HK-2 (cell line): ENCODE measurements at regions not wholly inside any gene's neighbourhood (a gene's known extent, or its start where the extent isn't known, plus 50 kb on each side); places are given as distances from the start of the nearest gene placed in this dataset.
"Not testable (repeated sequence)": the region's sequence is repeated elsewhere in the genome, so short reads cannot be mapped to it uniquely, and the experiment has no call there.

ENCODE experiments used
- DNase-seq: peaks from one replicate; pipeline ENCODE4 v3.0.0-alpha.2; 2018; ENCODE audit not compliant: unreplicated experiment

DNA sequence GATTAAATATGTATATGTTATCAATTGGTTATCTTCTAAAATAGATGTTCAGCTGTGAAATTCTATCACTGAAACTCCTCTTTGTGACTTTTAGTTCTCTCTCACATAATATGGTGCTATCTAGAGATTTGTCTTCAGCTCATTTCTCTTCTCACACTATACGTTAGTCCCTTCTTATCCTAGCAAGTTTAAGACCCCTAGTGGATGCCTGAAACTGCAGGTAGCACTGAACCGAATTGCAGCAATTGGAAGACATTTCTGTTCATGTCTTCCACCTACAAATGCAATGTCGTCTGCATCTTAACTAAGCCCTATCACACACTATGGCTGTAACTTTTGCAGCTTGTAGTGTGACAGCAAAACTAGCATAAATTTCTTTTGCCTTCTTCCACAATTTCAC, 442.7 kb upstream of the POM121L12 start:
- no peak for DNase-seq

DNA sequence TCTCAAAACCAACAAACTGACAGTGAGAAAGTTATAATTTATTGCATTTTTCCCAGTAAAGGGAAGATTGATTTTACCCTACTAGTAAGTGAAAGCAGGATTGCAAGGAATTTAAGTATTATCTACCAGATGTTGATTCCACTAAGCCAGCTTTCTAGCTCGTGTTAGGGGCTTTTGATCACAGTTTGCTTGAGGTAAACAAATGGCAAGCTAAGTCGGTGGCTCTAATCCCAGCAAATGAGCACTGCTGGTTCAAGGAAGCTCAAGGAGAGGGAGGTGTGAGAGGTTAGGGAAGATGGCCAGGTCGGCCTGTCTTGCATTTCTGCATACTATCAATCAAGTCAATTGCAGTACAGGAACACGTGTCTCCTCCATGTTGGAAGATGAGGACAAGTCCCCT, 448.7 kb upstream of the POM121L12 start:
- DNase-seq = no peak

DNA sequence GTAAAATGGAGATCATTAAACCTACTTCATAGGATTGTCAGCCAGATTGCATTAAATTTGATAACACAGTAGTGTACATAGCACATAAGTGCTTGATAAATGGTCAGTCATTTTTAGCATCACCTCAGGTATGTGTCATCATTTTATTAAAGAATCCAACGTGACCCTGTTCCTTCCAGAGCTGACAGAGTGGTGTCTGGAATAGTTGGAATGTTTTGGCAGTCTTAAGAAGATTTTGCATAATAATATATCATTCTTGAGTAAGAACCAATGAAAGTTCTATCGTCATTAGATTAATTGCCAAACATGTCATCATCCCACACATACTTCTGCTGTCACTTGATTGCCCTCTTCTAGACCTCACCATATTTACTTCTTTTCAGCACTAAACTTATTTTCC, 451.4 kb upstream of the POM121L12 start:
- DNase-seq = no peak

DNA sequence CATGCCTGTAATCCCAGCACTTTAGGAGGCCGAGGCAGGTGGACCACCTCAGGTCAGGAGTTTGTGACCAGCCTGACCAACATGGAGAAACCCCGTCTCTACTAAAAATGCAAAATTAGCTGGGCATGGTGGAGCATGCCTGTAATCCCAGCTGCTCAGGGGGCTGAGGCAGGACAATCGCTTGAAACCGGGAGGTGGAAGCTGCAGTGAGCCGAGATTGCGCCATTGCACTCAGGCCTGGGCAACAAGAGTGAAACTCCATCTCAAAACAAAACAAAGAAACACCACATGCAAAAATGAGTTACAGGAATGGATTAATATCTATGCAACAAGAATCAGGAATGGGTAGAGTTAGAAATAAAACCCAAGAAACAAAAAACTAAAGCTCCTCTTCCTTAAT, 462.3 kb upstream of the POM121L12 start:
- DNase-seq = not testable (repeated sequence)

DNA sequence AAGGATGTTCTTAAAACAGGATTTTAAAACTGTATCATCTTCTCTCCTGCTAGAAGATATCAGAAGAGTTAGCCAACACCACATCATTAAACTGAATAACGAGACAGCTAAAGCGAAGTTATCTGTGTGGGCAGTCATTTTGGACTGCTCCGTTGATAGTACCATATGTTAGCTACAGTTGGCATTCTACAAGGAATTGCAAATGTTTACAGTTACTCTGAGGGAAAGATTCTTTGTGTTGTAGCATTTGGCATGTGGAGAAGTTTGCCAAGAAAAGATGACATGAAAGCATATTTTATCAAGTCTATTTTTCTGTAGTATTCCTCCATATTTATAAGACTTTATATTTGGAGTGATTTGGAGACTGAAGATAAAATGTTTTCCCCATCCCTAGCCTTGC, 464.4 kb upstream of the POM121L12 start:
- no peak for DNase-seq

DNA sequence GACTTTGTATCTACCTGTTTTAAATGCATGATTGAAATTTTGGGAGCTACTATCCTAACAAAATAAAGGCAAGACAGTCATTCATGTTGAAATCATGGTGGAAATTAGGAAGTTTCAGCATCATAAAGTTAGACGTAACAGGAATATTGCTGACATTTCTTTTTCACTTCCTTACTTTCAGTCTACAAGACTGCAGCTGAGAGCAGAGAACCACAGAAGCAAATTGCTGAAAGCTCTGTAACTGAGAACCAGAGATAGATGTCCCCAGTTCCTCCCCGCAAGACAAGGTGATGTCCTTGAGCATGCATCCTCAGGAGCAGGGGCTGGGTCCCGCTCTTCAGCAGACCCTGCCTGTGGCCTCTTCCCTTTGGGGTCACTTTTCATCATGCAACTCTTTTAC, 466.3 kb upstream of the POM121L12 start:
- DNase-seq = no peak

DNA sequence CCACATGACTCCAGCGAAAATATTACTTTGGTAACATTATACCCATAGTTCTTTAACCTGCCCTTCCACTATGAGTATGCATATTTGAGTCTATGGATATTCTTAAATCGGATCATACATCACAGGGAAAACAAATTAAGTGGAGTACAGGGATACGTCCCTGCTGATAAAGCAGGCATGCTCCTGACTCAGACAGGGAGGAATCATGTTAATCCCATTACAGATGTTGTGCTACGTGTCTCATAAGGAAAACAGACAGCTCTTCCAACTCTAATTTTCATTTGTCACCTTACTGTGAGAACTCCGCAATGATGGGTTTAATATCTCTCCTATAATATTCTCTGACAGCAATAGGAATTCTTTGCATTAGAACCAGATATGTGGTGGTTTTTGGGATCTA, 469.5 kb upstream of the POM121L12 start:
- DNase-seq = no peak

DNA sequence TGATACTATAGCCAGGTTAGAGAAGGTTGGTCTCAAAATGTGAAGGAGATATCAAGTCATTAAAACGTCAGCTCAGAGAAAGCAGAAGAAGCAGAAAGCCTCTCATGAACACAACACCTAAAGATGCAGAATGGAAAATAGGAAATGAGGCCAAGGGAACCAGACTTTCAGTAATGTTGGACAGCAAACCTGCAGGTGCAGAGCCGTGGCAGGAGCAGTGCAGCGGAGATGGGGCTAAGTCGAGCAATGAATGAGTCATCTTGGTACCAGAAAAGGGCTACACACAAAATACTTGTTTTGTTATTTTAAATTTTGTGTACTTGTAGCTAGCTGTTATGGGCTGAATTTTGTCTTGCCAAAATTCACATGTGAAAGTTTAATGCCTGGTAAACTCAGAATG, 479.6 kb upstream of the POM121L12 start:
- no peak for DNase-seq

DNA sequence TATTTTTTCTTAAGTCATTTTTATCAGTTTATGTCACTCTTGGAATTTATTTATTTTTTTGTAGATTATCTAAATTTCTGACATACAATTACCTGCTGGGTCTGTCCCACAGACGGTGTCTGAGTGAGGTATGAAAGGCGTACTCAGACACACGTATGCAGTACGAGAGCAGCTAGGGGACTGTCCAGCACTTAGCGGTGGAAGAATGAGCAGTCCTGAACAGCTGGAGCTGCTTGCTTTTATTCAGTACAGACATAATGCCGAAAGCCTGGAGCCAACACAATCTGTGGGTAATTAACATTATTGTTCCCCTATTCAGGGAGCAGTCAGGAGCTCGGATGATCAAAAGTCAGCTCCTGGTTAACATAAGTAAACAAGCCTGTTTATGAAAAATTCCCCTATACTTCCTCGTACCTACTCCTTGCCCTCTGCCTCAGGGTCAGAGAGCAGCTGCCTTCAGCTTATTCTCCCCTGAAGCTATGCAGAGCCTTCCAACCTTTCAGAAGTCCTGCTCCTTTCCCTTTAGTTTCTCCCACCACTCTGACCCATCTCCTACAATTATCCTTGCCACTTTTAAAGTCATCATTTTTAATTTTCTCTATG, 488.0 kb upstream of the POM121L12 start:
- no peak for DNase-seq

DNA sequence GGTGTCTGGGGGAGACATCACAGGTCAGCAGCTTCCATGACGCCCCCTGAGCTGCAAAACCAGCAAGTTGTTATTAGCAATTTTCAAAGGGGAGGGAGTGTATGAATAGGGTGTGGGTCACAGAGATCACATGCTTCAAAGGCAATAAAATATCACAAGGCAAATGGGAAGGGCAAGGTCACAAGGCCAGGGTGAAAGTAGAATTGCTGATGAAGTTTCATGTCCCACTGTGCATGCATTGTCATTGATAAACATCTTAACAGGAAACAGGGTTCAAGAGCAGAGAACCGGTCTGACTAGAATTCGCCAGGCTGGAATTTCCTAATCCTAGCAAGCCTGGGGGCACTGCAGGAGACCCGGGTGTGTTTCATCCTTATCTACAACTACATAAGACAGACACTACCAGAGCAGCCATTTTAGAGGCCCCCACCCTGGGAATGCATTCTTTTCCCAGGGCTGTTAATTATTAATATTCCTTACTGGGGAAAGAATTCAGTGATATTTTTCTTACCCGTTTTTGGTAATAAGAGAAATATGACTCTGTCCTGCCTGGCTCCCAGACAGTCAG, 494.2 kb upstream of the POM121L12 start:
- not testable (repeated sequence) for DNase-seq

DNA sequence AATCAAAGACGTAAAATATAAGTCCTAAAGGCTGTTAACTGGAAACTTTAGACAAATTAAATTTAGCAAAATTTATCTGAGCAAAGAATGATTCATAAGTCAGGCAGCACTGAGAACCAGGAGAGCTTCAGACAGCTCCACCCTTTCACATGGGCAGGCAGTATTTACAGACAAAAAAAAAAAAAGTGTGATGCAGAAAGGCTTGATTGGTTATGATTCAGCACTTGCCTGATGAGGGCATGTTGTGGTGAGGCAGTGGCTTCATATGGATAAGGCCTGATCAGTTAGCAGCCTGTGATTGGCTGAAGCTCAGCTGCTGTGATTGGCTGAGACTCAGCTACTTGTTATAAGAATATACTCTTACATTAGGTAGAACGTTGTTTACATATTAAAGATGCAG, 495.4 kb upstream of the POM121L12 start:
- no peak for DNase-seq

DNA sequence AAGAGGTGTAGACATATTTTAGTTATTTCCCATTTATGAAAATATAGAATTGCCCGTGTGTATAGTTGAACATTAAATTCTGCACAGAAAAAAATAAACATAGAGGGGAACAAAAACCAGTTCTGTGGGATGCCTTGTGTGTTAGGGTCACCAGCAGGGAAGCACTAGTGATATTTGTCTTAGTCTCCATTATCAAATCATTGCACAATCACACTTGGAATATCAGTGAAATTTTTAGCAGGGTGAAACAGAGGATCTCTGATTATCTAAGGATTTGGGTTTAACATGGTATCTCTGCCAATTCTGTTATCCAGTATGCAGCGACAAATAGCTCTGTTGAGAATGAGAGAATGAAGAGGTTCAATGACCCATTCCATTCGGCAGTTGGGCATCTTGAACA, 496.0 kb upstream of the POM121L12 start:
- DNase-seq = no peak

DNA sequence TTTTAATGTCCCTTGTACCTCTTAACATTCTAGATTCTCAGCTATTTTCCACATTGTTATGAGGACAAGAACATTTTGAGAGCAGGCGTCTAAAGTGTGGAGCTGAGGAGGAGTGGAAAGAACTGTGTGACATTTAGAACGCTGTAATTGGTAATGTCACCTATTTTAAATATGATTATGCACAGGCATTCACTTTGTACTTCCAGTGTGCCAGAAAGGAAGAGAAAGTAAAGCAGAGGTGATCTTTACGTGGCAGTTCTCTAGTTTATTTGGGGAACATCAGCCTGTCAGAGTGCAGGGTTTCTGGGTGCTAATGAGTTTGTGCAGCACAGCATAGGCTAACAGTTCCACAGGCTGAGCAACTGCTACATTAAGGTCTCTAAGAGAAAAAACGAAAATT, 498.4 kb upstream of the POM121L12 start:
- no peak for DNase-seq

DNA sequence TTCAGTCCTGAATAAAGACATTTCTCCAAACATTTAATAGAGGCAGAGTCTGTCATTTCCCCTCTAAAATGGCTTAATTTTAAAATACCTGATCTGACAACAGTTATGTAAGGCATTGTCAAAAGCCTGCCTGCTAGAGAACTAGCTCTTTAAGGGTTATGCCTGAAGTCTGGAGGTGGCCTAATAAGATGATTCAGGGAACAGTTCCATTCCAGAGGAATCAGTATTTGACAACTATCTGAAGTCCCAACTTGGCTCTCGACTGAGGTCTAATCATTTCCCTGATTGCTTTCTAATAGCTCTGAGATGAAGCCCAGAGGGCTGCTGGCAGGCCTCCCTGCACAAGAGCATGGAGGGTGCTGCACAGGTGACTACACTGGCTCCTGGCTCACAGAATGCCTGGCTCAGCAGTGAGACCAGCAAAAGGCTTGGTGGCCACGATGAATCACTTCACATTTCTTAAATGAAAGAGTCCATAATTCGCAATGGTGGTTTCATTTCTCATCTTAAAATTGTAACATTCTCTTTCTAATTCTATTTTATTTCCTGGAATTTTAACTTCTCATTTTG, 509.6 kb upstream of the POM121L12 start:
- DNase-seq = no peak

DNA sequence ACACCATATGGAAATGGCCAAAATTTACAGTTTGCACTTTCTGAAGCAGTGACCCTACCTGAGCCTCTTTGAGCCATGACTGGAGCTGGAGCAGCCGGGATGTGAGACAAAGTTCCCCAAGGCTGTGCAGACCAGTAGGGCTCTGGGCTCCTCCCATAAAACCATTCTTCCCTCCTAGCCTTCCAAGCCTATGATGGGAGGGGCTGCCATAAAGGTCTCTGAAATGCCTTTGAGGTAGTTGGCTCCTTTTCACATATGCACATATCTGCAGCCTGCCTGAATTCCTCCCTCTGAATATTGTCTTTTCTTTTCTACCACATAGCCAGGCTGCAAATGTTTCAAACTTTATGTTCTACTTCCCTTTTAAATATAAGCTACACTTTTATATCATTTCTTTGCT, 516.6 kb upstream of the POM121L12 start:
- DNase-seq = no peak

DNA sequence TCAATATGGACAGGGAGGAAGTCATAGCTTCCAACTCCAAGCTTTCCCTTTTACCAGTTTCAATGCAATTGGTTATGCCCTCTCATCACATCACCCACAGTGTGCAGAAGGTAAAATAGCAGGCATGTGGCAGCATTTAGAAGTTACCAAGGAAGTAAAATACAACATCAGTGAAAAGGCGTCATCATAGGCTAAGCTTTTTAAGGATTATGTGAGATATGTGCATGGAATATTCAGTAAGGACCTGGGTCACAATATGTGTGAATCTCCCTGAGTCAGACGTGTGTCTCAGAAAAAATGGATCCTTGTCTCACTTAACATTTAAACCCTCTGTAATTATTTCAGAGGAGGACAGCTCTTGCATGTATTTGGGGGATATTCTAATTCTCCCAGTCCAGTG, 522.8 kb upstream of the POM121L12 start:
- DNase-seq = no peak

DNA sequence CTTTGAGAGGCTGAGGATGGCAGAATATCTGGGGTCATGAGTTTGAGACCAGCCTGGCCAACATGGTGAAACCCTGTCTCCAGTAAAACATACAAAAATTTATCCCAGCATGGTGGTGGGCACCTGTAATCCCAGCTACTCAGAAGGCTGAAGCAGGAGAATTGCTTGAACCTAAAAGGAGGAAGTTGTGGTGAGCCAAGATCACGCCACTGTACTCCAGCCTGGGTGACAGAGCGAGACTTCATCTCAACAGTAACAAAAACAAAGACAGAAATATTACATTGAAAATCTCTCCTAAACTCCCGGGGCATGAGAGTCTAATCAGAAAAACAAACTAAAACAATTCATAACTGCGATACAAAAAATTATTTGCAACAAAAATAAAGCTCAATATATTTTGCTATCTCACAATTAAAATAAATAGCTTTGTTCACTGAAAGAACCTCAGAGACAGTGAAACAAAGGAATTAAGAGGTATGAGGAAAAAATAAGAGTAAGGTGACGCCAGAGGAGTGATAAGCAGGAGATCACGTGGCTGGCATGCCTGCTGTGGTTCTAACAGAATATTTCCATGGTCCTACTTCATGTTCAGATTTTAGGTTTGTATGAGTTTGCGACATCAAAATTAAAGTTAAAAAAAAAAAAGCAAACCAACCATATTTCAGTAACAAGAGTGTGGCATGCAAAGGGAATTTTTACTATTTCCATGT, 527.7 kb upstream of the POM121L12 start:
- DNase-seq = no peak

DNA sequence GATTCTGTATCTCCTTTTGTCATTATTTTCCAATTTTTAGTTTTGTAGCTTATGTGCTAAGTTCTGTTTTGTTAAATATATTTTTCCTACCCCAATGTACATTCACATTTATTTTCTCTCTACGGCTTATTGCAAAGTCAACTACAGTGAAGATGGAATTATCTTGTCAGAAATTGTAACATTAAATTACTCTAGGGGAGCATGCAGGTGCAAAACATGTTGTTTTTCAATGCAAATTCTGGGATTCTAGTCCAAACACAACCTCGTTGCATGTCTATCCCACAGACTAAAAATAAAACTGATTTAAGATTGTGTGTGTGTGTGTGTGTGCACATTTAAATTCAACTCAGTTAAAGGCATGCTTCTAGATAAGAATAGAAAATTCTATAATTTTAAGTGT, 529.1 kb upstream of the POM121L12 start:
- no peak for DNase-seq

DNA sequence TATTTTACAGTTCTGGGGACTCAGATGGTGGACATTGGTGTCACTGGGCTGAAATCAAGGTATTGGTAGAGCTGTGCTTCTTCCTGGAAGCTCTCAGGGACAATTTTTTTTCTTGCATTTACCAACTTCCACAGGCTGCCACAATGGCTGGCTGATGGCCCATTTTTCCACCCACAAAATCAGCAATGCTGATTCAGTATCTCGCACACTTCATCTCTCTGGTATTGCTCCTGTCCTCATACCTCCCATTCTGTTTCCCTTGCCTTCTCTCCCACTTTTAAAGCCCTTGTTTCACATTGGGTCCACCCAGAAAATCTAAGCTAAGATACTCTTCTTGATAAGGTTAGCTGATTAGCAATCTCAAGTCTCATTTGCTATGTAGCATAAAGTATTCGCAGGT, 530.9 kb upstream of the POM121L12 start:
- DNase-seq = no peak

DNA sequence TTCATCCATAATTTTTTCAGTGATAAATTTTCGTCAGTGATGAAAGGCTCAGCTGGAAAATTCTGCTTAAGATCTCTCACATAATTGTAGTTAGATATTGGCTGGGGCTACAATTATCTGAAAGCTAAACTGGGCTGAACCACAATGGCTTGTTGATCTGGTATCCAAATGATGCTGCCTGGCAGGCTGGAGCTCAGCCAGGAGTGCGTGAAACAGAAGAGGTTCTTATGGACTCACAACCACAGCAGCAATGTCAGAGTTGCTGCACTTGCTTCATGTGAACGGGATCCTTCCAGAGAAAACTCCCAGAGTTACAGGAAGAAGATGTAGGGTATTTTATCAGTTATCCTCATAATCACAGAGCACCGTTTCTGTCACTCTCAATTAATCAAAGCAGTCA, 533.2 kb upstream of the POM121L12 start:
- no peak for DNase-seq

DNA sequence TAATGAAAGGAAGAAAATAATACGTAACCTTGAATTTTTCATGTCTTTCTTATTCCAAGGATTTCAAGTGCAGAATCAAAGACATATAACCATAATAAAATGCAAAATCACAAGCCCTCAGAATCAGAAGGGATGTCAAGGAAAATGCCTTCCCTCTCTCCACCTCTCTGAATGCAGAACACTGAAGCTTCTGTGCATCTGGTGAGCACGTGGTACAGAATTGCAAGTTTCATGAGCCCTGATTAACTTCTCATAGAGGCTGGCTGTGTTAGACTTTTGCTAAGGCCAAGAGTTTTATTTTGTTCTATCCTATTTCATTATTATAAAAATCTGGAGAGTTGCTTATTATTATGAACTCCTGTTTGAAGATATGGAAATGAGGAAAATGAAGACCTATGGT, 533.7 kb upstream of the POM121L12 start:
- DNase-seq = no peak

DNA sequence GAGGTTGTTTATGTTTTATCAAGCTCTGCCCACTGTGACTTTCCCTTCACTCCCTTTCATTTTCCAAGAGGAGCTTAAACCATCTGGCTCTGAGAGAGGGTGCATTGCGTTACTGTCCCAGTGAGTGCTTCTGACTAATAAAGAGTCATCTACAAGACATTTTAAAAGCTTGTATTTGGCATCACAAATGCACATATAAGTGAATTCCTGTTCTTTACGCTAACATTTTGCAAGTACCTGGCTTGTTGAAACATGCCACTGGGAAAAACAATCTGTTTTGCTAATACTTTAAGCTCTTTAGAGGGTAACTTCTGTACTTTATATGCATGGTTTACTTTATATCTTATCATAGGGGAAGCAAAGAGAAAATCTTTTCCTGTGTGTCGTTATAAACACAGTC, 534.6 kb upstream of the POM121L12 start:
- DNase-seq = no peak

DNA sequence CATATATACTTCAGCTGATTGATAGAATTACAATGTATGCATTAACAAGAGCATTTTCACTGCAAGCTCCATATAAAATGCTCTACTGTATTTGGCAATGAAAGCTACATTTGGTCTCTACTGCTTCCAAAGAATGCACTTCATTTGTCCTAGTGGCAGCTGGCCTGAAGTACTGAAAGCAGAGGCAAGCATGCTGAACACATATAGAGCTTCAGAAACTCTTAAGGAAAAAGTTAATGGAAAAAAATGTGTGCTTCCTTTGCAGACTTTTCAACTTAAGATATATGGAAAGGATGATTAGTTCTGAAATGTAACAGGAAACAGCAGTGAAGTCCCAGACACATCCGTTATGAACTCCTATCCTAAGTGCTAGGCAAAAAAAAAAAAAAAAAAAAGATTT, 537.1 kb upstream of the POM121L12 start:
- no peak for DNase-seq
